ENCODE measurements at regions not wholly inside any gene's neighbourhood (a gene's known extent, or its start where the extent isn't known, plus 50 kb on each side); places are given as distances from the start of the nearest gene placed in this dataset.

DNA sequence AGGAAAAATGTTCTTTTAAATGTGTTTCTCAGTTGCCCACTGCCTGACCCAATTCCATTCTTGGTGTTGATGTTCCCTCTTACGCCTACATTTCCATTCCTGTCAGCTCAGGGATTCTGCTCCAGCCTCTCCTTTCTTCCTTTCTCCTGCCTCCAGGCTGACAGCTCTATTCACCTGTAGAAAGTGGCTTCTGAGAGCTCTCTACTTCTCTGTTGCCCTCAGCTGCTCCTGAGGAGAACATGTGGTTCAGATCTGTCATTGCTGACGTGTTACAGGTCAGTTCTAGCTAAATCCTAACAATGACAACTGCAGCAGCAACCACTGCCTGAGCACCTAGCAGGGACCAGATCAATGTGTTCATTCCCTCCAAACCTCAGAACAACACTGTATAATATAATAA lies 144.9 kb upstream of the PLAAT1 start:
- ChIA-PET POLR2A (no interaction called here), CTCF (ENCODE audit: unreplicated experiment) (interaction anchor here (0.6 kb wide), 1 partner anchor 194 kb away, joined by 3 read pairs; no protein-coding TSS in a partner anchor)
- intact Hi-C loops (cut with micrococcal nuclease; ENCODE audit: unreplicated experiment): no loop called here
- Histone ChIP-seq H3K4me3 (ENCODE audit: low read depth, low read length, poor library complexity, severe bottlenecking) (no peak overlapping the region), H3K36me3 (ENCODE audit: insufficient read depth, low read length) (no peaks in the 10 kb centered on the region), H2AFZ (ENCODE audit: low read length) (no peak overlapping the region), H4K20me1 (ENCODE audit: insufficient read depth, low read length) (no peaks in the 10 kb centered on the region), H3K9me2 (ENCODE audit: insufficient read depth, low read length) (no peaks in the 10 kb centered on the region), H3K9me3 (ENCODE audit: low read length) (no peaks in the 10 kb centered on the region), H3K79me2 (ENCODE audit: insufficient read depth, low read depth, low read length) (no peaks in the 10 kb centered on the region), H3K4me1 (ENCODE audit: insufficient read depth, low read length, poor library complexity, severe bottlenecking) (no peaks in the 10 kb centered on the region), H3K27ac (ENCODE audit: low read depth, low read length, poor library complexity, severe bottlenecking) (no peak overlapping the region), H3K4me2 (ENCODE audit: low read length) (no peak overlapping the region)
- no TSS peak for BruUV-seq (replicated peaks)
- TF ChIP-seq, protein P1, sequence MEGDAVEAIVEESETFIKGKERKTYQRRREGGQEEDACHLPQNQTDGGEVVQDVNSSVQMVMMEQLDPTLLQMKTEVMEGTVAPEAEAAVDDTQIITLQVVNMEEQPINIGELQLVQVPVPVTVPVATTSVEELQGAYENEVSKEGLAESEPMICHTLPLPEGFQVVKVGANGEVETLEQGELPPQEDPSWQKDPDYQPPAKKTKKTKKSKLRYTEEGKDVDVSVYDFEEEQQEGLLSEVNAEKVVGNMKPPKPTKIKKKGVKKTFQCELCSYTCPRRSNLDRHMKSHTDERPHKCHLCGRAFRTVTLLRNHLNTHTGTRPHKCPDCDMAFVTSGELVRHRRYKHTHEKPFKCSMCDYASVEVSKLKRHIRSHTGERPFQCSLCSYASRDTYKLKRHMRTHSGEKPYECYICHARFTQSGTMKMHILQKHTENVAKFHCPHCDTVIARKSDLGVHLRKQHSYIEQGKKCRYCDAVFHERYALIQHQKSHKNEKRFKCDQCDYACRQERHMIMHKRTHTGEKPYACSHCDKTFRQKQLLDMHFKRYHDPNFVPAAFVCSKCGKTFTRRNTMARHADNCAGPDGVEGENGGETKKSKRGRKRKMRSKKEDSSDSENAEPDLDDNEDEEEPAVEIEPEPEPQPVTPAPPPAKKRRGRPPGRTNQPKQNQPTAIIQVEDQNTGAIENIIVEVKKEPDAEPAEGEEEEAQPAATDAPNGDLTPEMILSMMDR (conservative IDR thresholded peaks at IDR 0.05; ENCODE audit: low read length): no peak
- no peak for TF ChIP-seq EZH2phosphoT487 (IDR thresholded peaks at IDR 0.05; ENCODE audit: borderline replicate concordance, low read depth, low read length)
- DNase-seq (ENCODE audit: low spot score): no peak

GRCh38 chr3:193114431-193115340 lies 126.3 kb upstream of the PLAAT1 start:
- Histone ChIP-seq H2AFZ (ENCODE audit: low read length) (no peak overlapping the region), H3K9me2 (ENCODE audit: insufficient read depth, low read length) (no peaks in the 10 kb centered on the region), H3K36me3 (ENCODE audit: insufficient read depth, low read length) (no peaks in the 10 kb centered on the region), H3K4me3 (ENCODE audit: low read depth, low read length, poor library complexity, severe bottlenecking) (no peak overlapping the region), H4K20me1 (ENCODE audit: insufficient read depth, low read length) (no peaks in the 10 kb centered on the region), H3K27ac (ENCODE audit: low read depth, low read length, poor library complexity, severe bottlenecking) (no peak overlapping the region), H3K4me1 (ENCODE audit: insufficient read depth, low read length, poor library complexity, severe bottlenecking) (no peaks in the 10 kb centered on the region), H3K79me2 (ENCODE audit: insufficient read depth, low read depth, low read length) (no peaks in the 10 kb centered on the region), H3K9me3 (ENCODE audit: low read length) (no peaks in the 10 kb centered on the region), H3K4me2 (ENCODE audit: low read length) (no peak overlapping the region)
- intact Hi-C loops (cut with micrococcal nuclease; ENCODE audit: unreplicated experiment): no loop called here
- TF ChIP-seq, protein P1 (conservative IDR thresholded peaks at IDR 0.05; ENCODE audit: low read length): no peak
- no peak for TF ChIP-seq EZH2phosphoT487 (IDR thresholded peaks at IDR 0.05; ENCODE audit: borderline replicate concordance, low read depth, low read length)
- ChIA-PET POLR2A (no interaction called here), CTCF (ENCODE audit: unreplicated experiment) (no interaction called here)
- DNase-seq (ENCODE audit: low spot score): no peak
- no TSS peak for BruUV-seq (replicated peaks)

DNA sequence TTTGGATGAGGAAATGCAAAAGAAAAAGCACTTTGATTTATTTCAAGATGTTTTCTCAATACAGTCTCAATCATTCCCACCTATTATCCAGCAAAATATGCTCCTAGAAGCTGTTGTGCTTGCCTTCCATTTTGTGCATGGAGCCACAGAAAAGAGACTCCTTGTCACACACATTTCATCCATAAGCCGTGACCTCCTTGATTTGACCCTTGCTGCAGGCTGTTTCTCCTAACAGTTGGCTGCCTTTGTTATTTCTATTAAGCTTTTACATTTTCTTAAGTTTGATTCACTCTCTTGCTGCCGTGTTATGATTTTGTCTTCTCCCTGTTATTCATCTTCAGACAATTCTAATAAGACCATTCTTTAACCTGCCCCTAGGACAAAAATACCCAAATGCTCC lies 124.2 kb upstream of the PLAAT1 start:
- Histone ChIP-seq H3K27ac (ENCODE audit: low read depth, low read length, poor library complexity, severe bottlenecking) (no peak overlapping the region), H3K4me2 (ENCODE audit: low read length) (no peak overlapping the region), H3K79me2 (ENCODE audit: insufficient read depth, low read depth, low read length) (no peaks in the 10 kb centered on the region), H3K4me3 (ENCODE audit: low read depth, low read length, poor library complexity, severe bottlenecking) (no peak overlapping the region), H2AFZ (ENCODE audit: low read length) (no peak overlapping the region), H3K4me1 (ENCODE audit: insufficient read depth, low read length, poor library complexity, severe bottlenecking) (no peaks in the 10 kb centered on the region), H3K36me3 (ENCODE audit: insufficient read depth, low read length) (no peaks in the 10 kb centered on the region), H3K9me3 (ENCODE audit: low read length) (no peaks in the 10 kb centered on the region), H4K20me1 (ENCODE audit: insufficient read depth, low read length) (no peaks in the 10 kb centered on the region), H3K9me2 (ENCODE audit: insufficient read depth, low read length) (no peaks in the 10 kb centered on the region)
- POLR2A ChIA-PET: interaction anchor here (0.6 to 2.5 kb wide), 2 partner anchors 11 to 68 kb away, joined by 5 to 6 read pairs; no protein-coding TSS in a partner anchor
- intact Hi-C loops (cut with micrococcal nuclease; ENCODE audit: unreplicated experiment): no loop called here
- no TSS peak for BruUV-seq (replicated peaks)
- CTCF ChIA-PET (ENCODE audit: unreplicated experiment): no interaction called here
- no peak for DNase-seq (ENCODE audit: low spot score)
- TF ChIP-seq, protein P1 (conservative IDR thresholded peaks at IDR 0.05; ENCODE audit: low read length): no peak
- TF ChIP-seq EZH2phosphoT487 (IDR thresholded peaks at IDR 0.05; ENCODE audit: borderline replicate concordance, low read depth, low read length): no peak

All from OCI-LY7 (cell line).